ENCODE measurements at regions not wholly inside any gene's neighbourhood (a gene's known extent, or its start where the extent isn't known, plus 50 kb on each side); places are given as distances from the start of the nearest gene placed in this dataset.
"Not testable (repeated sequence)": the region's sequence is repeated elsewhere in the genome, so short reads cannot be mapped to it uniquely, and the experiment has no call there.

DNA sequence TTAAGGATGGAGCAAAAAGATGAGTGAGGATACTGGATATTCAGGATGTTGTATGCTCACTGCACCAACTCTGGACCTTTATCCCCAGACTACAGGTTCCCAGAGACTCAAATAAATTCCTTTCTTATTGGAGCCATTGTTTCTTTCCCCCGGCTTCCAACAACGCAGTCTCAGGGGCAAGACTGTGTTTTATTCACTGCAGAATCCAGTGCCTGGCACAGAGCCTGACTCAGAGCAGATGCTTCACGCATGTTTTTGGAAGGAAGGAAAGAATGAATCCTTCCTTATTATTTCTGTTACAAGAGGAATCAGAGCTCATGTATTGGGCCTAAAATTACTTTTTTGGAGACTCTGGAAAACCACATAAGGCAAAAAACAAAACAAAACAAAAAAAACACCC is 96.0 kb upstream of the VGLL4 start:
- in situ Hi-C loops (cut with HindIII; ENCODE audit: low pct_unique_long_range_greater_than_20kb, low sequenced_read_pairs) = no loop called here
- no peak for DNase-seq (ENCODE audit: low read depth)

DNA sequence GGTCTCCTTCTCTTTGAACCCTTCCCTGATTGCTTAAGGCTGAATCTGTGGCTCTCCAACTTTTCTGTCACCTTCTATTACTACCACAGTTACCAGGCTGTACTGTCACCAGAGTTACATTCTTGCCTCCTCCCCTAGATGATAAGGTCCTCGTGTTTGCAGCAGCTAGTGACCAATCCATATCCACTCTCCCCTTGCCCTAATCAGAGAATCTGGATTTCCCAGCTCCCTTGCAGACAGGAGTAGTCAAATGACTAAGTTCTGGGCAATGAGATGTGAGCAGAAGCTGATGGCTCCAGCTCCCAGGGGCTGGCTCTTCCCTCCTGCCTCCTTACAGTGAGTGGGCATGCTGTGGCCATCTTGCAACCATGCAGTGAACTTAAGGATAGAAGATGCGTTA is 95.4 kb upstream of the VGLL4 start:
- DNase-seq (ENCODE audit: low read depth) = no peak
- in situ Hi-C loops (cut with HindIII; ENCODE audit: low pct_unique_long_range_greater_than_20kb, low sequenced_read_pairs) = no loop called here

DNA sequence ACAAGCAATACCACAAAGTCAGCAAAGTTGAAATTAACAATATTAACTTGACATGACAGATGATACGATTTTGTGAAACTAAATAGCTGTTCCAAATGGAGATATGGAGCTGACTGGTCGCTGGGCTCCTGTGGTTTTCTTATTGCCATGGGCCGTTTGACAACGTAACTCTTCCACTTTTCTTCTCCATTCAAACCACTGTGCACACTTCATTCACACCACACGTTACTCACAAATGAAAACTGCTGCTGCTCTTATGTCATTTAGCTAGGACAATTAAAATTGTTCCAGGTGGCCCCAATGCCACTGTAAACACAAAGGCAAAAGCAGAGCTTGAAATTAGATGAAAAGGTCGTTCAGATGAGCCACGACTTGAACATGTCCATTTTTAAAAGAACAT is 94.0 kb upstream of the VGLL4 start:
- no peak for DNase-seq (ENCODE audit: low read depth)
- in situ Hi-C loops (cut with HindIII; ENCODE audit: low pct_unique_long_range_greater_than_20kb, low sequenced_read_pairs) = no loop called here

DNA sequence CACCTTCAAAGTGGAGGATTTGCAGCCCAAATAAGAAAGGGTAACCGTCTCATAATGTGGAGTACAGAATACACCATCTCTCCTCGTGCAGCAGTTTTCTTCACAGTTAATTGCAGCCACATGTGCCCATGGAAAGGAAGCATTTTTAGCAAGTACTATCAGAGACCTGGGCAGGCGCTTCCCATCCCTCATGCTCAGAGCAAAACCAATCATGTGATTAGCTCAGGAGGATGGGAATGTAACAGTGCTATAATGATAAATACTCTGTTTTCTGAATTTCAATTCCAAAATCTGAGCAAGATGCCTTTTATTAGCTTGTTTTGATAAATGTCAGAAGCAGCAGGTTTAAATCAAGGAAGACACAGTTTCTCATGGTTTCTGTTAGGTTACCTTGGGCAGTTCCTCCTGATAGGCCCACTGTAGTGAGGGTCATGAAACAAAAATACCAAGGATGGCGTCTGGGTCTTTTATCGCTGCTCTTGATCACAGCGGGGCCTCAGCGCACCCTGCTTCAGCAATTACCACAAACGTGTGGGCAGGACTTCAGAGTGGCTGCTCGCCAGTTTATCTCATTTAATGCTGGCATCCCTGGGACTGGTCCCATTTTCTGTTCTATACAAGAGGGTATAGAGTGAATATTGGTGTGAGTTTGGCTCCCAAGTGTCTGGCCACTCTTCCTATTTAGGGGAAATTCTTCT is 92.6 kb upstream of the VGLL4 start:
- no peak for DNase-seq (ENCODE audit: low read depth)
- in situ Hi-C loops (cut with HindIII; ENCODE audit: low pct_unique_long_range_greater_than_20kb, low sequenced_read_pairs) = no loop called here

DNA sequence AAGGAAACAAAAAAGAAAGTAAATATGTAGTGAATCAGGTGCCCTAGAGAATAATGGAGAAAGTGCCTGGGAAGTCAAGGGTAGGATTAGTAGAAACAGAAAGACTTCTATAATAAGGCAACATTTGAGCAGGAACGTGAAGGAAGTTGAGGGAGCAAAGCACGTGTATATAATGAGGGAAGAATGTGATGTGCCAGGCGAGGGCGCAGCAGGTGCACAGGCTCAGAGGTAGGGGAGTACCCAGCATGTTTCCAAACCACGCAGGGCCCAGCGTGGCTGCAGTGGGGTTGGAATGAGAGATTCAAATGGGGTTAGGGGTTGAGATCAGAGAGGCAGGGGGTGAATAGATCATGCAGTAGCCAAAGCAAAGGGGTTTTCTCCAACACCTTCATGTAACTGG is 91.9 kb upstream of the VGLL4 start:
- no peak for DNase-seq (ENCODE audit: low read depth)
- in situ Hi-C loops (cut with HindIII; ENCODE audit: low pct_unique_long_range_greater_than_20kb, low sequenced_read_pairs) = no loop called here

DNA sequence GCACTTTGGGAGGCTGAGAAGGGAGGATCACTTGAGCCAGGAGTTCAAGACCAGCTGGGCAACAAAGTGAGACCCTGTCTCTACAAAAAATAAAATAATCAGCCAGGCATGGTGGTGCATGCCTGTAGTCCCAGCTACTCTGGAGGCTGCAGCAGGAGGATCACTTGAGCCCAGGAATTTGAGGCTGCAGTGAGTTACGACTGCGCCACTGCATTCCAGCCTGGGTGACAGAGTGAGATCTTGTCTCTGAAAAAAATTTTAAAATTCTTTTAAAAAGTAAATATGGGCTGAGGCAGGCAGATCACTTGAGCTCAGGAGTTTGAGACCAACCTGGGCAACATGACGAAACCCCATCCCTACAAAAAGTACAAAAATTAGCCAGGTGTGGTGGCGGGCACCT is 91.4 kb upstream of the VGLL4 start:
- DNase-seq (ENCODE audit: low read depth); in situ Hi-C loops (cut with HindIII; ENCODE audit: low pct_unique_long_range_greater_than_20kb, low sequenced_read_pairs): not testable (repeated sequence)

DNA sequence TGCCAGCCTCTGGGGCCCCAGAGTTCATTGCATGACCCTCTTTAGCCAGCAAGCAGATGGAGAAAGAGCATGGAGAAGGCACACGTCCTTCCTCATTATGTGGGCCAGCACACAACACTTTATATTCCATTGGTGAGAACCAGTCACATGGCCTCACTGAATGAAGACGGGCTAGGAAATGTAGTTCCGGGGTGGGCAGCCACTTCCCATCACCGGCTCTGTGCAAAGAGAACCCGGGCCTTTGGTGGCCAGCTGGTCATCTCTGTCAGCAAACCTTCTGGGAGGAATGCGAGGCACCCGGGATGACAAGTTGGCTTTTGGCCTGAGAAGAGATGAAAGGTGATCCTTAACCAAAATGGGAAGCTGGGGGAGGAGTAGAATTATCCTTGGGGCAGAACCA is 90.2 kb upstream of the VGLL4 start:
- in situ Hi-C loops (cut with HindIII; ENCODE audit: low pct_unique_long_range_greater_than_20kb, low sequenced_read_pairs) = no loop called here
- DNase-seq (ENCODE audit: low read depth) = no peak

DNA sequence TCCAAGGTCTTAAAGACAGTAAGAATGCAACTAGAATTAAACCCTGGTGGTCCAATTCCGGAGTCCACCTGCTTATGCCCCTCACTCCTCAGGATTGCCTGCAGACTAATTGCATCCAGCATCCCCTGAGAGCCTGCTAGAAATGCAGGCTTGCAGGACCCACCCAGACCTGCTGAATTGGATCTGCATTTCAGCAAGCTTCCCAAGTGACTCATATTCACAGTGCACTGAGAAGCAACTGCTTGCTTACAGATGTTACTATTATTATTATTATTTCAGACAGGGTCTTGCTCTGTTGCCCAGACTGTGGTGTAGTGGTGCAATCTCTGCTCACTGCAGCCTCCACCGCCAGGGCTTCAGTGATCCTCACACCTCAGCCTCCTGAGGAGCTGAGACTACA is 83.5 kb upstream of the VGLL4 start:
- in situ Hi-C loops (cut with HindIII; ENCODE audit: low pct_unique_long_range_greater_than_20kb, low sequenced_read_pairs) = no loop called here
- DNase-seq (ENCODE audit: low read depth) = no peak

DNA sequence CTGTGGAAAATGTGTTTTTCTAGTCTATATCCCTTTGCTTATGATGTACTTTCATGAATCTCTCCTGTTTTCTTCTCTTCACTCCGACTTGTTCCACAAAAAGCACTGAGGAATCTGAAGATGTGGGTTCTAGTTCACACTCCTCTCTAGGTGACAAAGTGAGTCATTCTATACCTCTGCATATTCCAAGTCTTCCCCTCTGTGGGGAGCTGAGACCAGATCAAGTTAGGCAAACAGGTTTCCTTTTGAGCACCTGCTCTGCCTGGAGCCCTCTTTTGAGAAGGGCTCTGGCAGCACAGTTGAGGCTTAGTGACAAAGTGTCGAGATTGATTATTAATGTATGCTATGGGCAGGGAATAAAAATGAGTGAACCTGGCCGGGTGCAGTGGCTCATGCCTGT is 82.4 kb upstream of the VGLL4 start:
- in situ Hi-C loops (cut with HindIII; ENCODE audit: low pct_unique_long_range_greater_than_20kb, low sequenced_read_pairs) = no loop called here

DNA sequence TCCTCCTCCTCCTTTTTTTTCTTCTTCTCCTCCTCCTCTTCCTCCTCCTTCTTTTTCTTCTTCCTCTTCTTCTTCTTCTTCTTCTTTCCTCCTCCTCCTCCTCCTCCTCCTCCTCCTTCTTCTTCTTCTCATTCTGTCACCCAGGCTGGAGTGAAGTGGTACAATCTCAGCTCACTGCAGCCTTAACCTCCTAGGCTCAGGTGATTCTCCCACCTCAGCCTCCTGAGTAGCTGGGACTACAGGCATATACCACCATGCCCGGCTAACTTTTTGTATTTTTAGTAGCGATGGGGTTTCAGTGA is 81.6 kb upstream of the VGLL4 start:
- in situ Hi-C loops (cut with HindIII; ENCODE audit: low pct_unique_long_range_greater_than_20kb, low sequenced_read_pairs); DNase-seq (ENCODE audit: low read depth): not testable (repeated sequence)

More for the DNA sequence above, 82.4 kb upstream of the VGLL4 start:
- no peak for DNase-seq (ENCODE audit: low read depth)

DNA sequence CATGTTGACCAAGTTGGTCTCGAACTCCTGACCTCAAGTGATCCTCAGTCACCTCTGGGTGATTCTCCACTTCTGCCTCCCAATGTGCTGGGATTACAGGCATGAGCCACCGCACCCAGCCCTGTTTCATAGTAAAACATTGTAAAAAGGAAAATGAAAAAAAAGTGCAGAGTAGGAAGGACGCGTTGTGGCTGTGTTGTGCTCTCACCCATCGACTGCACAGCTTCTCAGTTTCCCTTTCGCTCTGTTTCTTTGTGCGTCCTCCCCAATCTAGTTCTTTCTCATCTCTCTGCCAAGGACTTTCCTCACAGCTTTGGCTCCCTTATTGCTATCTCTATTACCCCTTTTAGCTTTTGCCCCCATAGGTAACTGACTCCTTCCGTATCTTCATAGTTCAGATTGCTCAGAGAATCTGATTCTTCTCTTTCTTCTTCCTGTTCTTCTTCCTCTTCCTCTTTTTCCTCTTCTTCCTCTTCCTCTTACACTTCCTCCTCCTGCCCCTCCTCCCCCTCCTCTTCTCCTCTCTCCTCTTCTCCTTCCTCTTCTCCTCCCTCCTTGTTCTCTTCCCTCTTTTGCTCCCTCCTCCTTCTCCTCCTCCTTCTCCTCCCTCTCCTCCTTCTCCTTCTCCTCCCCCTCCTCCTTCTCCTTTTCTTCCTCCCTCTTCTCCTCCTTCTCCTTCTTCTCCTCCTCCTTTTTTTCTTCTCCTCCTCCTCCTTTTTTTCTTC is 81.1 kb upstream of the VGLL4 start:
- DNase-seq (ENCODE audit: low read depth) = no peak

DNA sequence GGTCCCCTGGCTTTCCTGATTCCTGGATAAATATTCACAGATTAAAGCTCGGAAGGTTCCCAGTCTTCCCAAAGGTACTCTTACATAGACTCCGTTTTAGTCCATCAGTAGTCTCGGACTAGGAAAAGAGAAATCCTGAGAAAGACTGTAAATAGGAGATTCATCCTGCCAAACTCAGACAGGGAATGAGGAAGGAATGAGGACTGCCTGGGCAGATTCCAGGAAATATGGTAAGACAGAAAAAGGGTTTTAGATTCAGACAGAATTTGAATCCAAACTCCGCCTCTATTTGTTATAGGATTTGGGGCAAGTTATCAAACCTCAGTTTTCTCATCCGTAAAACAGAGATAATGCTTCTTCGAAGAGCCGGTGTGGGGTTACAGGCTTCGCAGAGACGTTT is 77.8 kb upstream of the VGLL4 start:
- in situ Hi-C loops (cut with HindIII; ENCODE audit: low pct_unique_long_range_greater_than_20kb, low sequenced_read_pairs) = no loop called here
- DNase-seq (ENCODE audit: low read depth) = no peak

More for the DNA sequence above, 81.1 kb upstream of the VGLL4 start:
- in situ Hi-C loops (cut with HindIII; ENCODE audit: low pct_unique_long_range_greater_than_20kb, low sequenced_read_pairs) = no loop called here

DNA sequence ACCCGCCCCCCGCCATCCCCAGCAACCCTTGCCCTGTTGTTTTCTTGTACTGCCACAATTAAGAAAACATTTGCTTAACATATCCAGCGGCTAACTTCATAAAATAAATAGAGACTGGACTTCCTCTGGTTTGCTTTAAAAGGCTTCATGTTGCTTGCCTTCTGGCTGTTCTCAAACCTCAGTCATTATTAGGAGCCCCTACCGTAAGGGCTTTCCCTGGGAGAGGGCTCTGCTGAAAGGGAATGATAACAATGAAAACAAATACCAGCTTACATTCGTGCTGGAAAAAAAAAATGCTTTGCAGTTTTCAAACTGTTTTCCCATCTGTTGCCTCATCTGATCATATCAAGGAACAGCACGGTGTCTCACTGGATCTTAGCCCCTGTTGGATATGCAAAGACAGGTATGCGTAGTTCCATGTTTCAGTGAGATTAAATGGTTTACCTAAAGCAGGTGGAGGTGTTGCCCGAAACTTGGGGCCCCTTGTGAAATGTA is 77.2 kb upstream of the VGLL4 start:
- in situ Hi-C loops (cut with HindIII; ENCODE audit: low pct_unique_long_range_greater_than_20kb, low sequenced_read_pairs) = no loop called here
- no peak for DNase-seq (ENCODE audit: low read depth)

DNA sequence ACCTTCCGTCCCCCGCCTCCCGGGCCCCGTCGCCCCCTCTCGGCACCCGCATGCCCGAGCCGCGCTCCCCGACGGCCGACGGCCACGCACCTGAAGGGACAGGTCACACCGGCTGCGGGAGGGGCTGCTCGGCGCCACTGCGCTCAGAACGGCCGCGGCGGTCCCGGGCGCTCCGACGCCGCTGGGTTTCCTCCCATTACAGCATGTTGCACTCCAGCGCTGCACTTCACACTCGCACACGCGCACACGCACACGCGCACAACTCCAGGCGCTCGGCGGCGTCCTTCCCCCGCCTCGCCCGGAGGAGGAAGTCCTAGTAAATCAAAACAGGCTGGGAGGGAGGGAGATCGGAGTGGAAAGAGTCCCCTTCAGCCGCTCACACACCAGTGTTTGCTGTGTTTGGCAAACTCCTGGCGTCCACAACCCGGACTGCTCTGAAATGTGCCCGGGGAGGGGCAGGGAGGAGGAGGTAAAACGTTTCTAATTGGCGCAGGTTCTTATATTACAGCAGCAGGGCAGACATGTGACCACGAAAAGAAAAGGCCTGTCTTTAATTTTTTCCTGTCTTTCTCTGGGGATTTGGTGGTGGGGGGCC is 76.7 kb upstream of the VGLL4 start:
- peak; percentile 87 for DNase-seq (ENCODE audit: low read depth)
- in situ Hi-C loops (cut with HindIII; ENCODE audit: low pct_unique_long_range_greater_than_20kb, low sequenced_read_pairs) = no loop called here

DNA sequence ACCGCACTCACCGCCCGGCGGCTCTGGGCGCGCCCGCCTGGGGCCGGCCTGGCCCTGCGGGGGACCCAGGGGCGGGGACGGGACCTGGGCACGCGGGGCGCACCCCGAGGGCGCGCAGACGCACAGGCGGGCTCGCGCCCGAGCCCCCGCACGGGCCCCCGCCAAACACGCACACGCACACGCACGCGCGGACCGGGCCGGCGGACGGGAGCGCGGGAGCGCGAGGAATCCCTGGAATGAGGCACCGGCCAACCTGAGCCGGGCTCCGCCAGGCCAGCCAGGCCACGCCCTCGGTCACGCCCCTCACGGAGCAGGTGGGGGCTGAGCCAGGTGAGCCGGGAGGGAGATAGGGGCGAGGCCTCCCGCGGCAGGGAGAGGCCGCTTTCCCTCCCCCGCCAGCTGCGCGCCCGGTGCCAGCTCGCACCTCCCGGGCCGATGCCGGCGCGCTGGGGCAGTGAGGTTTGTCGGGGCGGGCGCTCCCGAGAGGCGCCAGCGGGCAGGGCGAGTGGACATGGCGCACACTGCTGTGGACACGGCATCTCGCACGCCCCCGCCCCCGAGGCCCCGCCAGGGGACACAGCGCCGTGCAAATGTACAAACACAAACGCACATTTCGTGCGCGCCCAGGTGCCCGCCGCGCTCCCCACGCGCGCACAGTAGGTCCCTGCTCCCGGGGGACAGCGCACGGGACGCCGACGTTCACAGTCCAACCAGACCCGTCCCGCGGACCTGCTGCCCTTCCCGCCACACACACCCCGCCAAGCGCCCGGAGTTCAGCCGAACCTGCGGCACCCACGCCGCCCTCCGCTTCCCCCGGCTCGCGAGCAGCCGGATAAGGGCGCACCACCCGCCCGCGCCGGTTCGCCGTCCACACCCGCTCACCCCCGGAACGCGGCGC is 75.9 kb upstream of the VGLL4 start:
- DNase-seq (ENCODE audit: low read depth) = peak; percentile 91
- in situ Hi-C loops (cut with HindIII; ENCODE audit: low pct_unique_long_range_greater_than_20kb, low sequenced_read_pairs) = no loop called here

DNA sequence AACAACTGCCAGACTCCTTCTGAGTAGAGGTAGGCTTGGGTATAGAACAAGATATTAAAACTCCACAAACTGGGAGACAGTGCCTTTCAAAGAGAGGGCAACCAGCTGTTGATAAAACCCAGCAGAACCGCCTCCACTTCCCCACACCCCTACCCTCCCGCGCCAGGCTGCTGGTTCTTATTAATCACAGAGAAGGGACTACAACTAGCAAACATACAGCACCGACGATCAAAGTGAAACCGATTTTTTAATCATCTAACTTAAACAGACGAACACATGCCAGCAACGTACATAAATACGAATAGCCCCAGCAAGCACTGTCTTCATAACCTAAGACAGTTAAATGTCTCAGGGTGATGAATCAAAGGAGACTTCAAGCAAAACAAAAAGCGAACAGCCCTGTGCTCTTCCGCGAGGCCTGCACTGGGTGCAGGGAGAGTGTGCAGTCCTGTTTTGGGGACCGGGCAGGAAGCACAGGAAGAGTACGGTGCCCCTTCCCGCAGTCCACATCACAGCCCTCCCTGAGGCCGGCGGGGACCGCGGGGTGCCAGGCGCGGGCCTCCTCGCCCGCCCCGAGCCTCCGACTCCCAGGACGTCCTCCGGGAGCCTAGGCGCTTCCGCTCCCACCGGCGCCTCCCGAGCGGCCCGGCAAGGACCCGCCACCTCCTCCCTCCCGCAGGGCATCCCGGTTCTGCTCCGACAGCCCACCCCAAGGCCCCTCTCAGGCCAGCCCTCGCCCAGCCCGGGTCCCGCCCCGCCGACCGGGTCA is 75.1 kb upstream of the VGLL4 start:
- in situ Hi-C loops (cut with HindIII; ENCODE audit: low pct_unique_long_range_greater_than_20kb, low sequenced_read_pairs) = no loop called here
- DNase-seq (ENCODE audit: low read depth) = peak; percentile 66

DNA sequence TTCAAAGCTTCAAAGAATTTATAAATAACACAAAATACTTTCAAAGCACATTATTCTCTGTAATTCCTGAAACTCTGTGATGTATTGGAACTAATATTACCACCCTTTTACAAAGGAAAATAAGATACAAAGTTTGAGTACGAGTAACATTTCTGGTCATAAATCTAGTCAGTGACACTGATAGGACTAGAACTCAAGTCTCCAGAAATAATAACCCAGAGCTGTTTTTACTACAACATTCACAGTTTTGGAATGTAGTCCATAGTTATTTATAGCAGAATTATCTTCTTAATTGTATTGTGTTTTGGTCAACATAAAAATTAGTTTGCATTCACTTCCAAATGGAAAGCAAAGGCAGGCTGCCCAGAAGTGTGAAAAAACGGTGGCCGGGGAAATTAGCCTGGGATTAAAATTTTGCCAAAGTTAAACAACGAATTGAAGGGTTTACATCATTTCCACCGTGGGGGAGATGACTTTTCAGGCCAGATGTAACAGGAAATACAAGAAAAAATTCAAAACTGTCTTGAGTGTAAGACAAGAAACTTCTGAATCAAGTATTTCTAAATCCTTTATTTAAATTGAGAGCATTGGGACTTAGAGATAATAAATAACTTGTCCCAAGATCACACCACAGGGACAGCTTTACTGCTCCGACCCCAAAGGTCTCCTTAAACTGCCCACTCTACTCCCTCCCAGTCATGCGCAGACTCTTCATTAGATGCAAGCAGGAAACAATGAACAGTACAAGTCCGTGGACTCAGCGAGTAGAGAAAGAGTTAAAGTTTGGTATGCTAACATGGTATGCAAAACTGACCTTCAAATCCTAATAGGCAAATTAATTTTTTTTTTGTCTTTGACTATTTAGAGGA is 74.3 kb upstream of the VGLL4 start:
- in situ Hi-C loops (cut with HindIII; ENCODE audit: low pct_unique_long_range_greater_than_20kb, low sequenced_read_pairs) = no loop called here
- peak; percentile 54 for DNase-seq (ENCODE audit: low read depth)

Measured in Caki2 (cell line).